Muscle of arm (tissue), 1 donor: ENCODE measurements at regions not wholly inside any gene's neighbourhood (a gene's known extent, or its start where the extent isn't known, plus 50 kb on each side); places are given as distances from the start of the nearest gene placed in this dataset.
A peak's percentile ranks its signal among the peaks of the same experiment; 100 is the strongest.
"Not testable (repeated sequence)": the region's sequence is repeated elsewhere in the genome, so short reads cannot be mapped to it uniquely, and the experiment has no call there.

ENCODE experiments used
- DNase-seq: peaks from one replicate; pipeline ENCODE4 v3.0.0-alpha.2; 2013

DNA sequence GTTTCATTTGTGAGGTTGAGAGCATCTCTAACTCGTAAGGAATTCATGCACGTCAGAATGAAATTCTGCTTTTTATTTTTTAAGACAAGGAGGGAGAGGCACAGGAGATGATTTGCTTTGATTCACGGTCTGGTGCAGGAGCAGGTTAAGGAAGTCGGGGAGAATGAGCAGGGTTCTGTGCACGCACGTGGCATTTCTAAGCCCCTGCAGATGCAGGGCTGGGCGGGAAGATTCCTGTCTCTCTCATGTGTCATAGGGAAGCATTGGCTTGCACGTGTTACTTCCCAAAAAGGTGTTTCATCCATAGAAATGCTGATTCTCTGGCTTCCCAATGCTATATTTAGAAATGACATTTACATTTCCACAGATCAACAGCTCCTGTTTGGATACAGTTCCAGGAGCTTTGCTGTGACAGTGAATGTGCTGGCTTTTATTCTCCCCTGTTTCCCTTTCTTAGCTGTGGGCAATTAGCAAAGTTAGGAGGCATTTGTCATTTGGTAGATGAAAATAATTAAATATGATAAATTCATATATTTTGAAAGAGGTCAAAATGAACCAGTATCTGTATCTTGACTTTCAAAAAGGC is 119.7 kb upstream of the ZFP64 start:
- DNase-seq = no peak

DNA sequence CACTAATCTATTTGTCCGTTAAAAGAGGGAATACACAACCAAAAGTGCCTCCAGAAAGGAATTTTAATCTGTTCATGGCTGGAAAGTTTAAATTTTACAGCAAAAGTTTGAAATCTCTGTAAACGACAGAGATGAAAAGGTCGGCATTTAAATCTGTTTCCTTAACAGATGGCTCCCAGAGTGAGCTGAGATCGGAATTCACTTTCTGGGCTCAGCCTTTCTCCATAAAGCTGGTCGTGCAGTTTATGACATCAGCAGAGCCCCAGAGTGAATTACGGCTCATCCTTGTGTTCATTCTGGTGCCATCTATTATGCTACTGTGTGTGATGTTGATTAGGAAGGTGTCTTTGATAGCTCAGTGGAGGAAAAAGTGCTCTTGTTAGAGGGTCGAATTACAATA is 117.6 kb upstream of the ZFP64 start:
- no peak for DNase-seq

DNA sequence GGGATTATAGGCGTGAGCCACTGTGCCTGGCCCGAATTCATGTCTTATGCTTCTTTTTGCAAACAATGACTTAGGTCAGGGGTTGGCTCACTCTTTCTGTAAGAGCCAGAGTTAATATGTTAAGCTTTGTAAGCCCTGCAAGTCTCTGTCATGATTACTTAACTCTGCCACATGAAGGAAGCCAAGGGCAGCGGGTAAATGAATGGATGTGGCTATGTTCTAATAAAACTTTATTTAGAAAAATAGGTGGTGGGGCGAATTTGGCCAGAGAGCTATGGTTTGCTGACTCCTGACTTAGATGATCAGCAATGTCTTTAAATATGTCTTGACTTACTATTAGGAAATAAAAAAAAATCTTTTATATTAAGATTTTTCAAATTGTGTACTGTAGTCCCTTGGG is 114.9 kb upstream of the ZFP64 start:
- DNase-seq = no peak

DNA sequence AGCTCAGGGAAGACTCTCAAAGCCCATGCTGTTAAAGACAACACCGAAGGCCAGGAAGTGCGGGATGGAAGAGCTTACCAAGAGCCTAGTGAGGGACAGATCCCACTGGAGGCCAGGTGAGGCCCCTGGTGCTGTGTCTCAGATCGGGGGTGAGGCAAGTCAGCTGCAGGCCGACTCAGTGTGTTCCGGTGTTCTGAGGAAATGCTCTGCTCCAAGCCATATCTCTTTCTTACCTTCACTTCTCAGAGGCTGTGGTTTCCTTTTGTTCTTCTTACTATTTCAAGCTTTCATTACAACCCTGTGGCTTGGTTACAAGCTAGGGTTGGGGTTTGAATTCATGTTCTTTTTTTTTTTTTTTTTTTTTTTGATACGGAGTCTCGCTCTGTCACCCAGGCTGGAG is 114.3 kb upstream of the ZFP64 start:
- no peak for DNase-seq

DNA sequence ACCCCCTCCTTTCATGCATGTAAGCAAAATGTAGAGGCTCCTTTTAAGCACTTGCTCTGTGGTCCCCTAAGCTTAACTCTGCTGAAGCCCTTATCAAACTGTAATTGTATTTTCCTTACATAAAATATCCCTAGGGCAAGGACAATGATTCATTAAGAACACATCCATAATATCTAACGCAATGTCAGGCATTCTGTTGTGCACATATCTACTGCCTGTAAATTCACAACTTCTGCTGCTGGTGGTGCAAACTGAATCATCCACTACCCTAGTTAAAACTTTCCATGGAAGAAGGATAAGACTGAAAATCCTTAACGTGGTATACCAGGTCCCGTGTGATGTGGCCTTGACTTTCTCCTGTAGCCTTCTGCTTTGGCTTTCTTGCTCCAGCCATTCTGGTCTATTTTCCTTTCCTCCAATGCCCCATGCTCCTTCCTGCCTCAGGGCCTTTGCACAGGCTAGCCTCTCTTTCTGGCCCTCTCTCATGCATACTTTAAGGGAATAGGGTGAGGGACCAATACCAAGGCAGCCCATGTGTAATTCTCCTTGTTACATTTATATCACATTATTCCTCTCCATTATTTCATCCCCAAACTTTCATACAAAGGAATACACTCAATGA is 113.6 kb upstream of the ZFP64 start:
- no peak for DNase-seq

DNA sequence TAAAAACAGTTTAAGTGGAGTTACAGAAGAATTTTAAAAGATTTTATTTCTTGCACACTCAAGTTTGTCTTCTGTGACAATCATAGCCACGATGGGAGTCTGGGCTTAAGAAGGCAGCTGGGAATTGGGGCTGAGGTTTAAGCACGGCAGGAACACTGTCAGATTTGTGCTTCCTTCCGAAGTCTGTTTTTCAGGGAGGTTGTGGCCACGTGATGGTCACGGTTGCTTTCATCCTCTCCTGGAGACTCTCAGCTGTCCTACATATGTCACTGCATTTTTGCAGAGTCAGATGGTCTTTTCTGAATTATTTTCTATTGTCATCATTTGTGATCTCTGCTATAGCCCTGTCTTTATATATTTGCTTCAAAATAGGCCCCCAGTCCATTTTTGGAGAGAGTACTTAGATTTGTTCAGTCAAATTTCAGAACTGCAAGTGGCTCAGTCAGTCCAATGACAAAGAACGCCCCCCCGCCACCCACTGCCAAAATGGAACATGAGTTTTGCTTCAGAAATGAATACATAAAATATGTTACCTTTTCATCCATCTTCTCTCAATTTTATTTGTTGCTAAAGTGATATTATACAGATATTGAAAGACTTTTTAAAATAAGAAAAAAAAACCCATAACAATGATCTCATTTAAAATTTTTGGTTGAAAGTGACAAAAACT is 111.8 kb upstream of the ZFP64 start:
- DNase-seq = no peak

DNA sequence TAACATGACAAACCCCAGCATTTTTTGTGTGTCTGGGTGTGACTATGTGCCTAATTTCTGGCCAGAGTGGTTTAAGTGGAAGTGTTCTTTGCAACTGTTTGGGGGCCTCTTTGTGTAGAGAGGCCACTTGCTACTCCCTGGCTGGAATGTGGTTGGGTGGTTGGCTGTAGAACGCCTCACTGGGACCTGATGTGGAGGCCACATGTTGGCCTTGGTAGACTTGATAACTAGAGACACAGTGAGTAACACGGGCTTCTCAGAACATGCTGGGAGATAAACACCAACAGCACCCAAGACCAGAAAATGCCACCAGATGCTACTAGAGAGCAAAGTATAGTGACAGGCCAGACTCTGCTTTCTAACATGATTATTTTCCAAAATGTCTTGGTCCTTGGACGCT is 111.2 kb upstream of the ZFP64 start:
- DNase-seq = no peak

DNA sequence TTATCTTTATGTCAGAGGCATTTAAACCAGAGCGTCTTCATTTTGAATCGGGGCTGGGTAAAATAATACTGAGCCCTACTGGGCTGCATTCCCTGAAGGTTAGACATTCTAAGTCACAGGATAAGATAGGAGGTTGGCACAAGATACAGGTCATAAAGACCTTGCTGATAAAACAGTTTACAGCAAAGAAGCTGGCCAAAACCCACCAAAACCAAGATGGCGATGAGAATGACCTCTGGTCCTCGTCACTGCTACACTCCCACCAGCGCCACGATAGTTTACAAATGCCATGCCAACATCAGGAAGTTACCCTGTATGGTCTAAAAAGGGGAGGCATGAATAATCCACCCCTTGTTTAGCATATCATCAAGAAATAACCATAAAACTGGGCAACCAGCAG is 110.5 kb upstream of the ZFP64 start:
- DNase-seq = not testable (repeated sequence)

DNA sequence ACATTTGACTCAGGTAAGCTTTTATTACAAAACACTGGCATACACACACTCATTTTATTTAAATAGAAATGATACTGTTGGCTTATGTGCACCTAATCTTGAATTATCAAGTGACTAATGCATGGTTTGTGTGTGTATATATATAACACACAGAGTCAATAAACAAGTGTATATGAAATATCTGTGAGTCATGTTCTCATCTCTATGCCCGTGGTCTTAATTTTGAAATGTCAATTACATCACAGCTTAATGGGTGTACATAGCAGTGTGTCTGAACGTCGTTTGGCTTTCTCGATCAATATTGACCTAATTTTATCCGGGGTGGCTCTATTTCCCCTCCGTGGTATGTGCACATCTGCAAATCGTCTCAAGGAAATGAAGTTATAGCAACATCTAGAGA is 104.0 kb upstream of the ZFP64 start:
- DNase-seq = no peak

DNA sequence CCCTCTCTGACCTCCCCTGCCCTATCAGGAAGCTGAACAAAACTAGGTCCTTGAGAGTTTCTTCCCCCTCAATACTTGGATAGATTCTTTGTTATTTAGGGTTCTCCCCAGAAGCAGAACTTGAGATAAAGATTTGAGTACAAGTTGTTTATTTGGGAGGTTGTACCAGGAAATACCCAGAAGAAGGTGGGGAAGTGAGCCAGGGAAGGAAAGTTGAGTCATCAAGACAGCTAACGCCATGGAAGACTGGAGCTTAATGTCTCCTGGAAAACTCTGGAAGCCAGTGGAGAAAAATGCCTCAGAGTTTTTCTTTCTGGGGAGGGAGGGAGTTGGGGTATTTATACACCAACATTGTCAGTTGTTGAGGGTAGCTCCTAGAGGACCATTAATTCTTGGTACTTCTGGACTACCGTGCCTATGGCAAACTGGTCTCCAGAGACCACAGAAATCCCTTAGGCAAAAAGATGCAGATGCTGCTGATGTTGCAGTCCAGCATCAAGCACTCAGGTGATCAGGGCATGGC is 102.6 kb upstream of the ZFP64 start:
- DNase-seq = no peak

DNA sequence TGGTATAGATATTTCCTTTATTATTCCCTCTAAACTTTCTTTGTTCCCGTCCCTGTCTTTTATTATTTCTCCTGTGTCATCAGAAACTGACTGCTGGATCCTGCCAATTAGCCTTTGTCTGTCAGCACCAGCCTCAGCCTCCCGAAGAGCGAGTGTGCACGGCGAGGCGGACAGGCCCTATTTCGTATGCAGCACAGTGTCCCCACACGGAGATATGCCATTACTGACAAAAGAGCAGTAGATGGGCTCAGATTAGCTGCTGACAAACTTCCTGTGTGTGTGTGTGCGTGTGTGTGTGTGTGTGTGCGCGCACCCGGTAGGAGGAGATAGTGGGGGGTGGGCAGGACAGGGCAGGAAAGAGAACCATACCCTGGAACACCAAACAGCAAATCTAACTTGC is 99.5 kb upstream of the ZFP64 start:
- no peak for DNase-seq

DNA sequence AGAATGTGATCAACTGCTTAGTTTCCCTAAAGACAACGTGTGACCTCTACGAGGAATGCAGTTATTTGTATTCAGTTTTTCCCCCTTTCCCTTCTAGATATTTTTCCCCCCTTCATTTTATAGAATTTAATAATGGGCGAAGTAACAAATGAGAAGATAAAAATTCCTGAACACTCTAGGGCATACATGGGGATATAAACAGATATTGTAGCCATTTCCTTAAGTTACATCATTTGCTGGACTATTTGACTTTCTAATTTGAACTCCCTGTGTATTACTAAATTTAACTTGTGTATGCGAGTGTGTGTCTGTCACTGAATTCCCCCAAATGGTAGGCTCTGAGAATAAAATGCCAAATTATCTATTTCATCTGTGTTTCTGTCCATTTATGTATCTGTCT is 99.0 kb upstream of the ZFP64 start:
- DNase-seq = no peak

DNA sequence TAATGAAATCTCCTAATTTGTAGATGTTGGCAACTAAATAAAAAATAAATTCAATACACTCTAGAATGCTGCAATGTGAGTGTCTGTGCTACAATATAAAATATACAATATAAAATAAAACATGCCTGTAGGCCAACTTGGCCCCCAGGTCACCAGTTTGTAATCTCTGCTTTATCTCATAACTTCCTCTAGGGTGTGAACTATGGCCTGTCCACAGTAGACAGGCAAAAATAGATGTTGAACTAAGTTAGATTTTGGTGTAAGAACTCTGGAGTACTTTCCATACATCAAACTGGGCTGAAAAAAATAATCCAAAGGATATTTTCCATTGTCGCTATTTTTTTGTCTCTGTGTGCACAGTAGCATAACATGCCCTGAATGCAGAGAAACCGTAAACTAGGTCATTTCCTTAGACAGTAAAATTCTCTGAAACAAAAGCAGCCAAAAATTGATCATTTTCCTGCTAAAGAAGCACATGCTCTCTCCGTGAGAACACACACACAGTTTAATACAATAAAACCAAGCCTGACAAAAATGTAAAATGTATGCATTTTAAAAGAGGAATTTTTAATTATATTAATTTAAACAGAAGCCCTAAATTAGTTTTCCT is 98.5 kb upstream of the ZFP64 start:
- peak; percentile 35 for DNase-seq

DNA sequence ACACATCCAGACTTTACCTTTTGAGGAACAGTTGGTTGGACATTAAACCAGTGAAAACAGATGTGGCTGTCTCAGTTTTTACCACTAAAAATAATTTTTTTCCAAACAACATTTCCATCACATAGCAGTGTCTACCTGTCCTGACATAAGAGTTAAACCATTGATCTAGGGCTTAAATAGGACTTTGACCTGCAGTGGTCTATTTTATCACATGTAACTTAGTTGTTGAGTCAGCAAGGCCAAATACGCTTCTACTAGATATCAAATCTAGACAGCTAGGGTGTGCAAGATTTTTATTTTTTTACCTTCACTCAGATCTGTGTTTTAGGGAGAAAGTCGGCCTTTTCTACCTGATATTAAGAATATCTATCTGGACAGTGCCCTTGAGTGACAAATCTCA is 88.8 kb upstream of the ZFP64 start:
- no peak for DNase-seq

DNA sequence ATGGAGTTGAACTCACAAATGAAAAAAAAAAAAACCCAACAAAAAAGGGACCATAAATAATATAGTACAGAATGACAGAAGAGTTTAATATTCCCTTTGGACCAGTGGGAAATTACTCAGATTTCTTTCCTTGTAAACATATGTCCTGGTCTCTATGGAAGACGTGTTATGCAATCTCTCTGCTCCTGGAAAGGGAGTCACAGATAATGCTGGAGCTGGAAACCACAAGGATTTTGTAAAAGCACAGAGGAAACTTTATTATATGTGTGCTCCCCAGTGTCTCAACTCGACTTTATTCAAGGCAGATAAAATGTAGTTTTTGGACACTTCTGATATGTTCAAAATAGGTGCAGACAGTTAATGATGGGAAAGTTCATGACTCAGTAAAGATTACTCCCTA is 88.1 kb upstream of the ZFP64 start:
- no peak for DNase-seq

DNA sequence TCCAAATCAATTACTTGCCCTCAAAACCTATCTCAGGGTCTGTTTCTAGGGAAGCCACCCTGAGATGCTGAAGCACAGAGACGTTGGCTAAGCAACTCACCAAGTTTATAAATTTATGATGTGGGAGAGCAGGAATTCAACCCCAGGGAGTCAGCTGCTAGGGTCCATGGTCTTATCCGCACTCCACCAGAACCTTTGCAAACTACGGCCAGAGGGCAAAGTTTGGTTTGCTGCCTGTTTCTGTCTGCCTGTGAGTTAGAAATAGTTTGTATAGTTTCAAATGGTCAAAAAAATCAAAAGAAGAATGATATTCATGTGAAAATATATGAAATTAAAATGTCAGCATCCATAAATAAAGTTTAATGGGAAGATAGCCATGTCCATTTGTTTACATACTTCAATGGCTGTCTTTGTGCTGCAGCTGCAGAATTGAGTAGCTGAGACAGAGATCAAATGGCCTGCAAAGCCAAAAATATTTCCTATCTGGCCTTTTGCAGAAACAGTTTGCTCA is 83.7 kb upstream of the ZFP64 start:
- DNase-seq = peak; percentile 68

DNA sequence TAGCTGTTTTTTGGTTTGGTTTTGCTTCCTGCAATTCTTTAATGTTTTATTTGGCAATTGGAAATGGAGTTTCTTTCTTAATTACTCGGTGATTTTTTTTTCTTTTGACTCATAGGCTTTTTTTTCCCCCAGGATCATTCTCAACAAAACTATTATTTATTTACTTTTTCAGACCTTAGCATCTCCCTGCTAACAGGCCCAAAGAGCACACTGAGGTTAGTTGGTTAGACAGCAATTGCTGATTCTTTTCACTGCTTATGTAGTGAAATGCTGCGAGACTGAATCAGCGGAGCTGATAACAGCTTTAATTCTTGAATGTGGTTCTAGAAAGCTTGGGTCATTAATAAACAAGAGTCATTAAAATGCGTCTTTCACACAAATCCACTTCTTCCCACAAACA is 79.1 kb upstream of the ZFP64 start:
- DNase-seq = no peak

DNA sequence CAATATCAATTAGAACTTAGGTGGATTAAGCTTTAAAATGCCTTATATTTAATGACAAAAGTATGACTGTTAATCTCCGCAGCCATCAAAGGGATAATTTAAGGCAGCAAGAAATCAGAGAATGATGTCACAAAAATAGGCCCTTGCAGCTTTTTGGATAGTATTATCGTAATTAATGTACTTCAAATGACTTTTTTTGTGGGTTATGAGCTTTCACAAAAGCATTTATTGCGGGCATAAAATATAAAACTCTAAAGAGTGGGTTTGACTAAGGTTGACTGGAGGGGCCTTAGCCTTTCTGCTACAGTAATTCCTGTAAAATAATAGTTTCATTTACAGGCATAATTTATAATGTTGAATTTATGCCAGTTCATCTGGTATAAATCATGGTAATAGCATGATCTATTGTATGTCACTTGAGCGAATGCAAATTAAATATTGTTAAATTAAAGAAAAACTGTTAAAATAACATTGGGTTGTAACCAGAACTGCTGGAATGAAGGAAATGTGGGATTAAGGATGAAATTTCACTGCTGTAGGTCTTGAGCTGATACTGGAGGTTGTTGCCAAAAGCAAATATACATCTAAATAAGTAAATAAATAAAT is 78.5 kb upstream of the ZFP64 start:
- DNase-seq = no peak

DNA sequence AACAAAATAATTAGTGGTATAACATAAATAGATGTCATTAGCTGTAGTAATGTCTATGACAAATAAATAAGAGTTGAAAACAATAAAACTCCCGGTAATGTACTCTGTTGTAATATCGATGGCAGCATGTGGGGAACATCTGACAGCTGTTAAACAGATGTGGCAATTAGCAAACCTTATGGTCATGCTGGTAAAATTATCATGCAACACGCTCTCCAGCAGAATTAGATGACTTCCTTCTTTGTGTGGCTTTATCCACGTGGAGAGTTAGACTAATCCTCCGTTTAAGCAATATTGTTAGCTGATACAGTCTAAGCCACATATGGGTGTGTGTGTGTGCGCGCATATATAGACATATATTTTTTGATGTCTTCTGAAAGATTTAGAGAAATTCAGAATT is 77.7 kb upstream of the ZFP64 start:
- no peak for DNase-seq

DNA sequence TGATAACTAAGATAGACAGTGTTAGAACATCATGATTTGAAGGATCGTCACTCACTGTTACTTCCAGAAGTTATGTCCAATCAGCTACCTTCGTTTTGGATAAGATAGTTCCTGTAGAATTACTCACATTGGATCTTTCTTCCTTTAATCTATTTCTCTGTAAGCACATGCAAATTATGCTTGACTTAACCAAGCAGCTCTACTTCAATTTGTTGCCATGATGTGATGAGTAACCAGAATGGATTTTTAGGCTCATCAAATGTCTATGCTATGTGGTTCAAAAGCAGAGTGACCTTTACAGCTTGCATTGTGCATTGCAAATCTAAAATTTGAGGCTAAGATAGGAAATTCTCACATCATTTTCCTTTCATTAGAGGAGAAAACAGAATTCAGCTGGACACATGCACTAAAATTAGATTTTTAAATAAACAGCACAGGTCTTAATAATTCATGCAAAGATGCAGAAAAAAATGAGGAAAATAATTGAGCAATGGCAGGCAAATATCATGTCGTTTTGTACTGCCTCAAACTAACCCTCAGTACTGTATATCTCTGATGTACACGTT is 76.7 kb upstream of the ZFP64 start:
- no peak for DNase-seq

DNA sequence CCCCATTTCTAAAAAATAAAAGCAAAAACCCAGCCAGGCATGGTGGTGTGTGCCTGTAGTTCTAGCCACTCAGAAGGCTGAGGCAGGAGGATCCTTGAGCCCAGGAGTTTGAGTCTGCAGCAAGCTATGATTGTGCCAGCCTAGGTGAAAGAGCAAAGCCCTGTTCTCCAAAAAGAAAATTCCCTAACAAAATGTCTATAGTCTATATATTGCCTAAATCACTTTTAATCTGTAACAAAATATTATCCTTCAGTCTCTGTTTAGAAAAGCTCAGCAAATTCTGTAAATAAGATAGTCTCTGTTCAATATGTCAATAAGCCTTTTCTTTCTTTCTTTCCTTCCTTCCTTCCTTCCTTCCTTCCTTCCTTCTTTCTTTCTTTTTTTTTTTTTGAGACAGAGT is 75.8 kb upstream of the ZFP64 start:
- no peak for DNase-seq

DNA sequence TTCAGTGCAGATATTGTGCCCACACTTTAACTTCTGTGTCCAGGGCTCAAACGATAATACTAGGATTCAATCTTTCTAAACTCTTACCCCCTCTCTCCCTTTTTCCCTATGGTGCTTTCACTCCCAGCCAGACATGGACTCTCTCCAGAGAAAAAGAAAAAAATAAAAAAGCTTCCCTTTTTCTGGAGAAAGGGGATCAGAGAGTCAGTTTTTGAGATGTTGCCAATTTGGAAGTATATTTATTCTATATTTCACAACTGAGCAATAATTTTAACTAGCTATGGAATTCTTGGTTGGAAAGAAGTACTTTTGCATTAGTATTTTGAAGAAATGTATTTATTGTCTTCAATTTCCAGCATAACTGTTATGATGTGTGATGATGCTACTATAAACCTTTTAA is 72.2 kb upstream of the ZFP64 start:
- DNase-seq = no peak
